ENCODE measurements at regions not wholly inside any gene's neighbourhood (a gene's known extent, or its start where the extent isn't known, plus 50 kb on each side); places are given as distances from the start of the nearest gene placed in this dataset.

GRCh38 chr5:115366223-115366622 lies 69.8 kb upstream of the CCDC112 start:
- TF ChIP-seq, protein P1, sequence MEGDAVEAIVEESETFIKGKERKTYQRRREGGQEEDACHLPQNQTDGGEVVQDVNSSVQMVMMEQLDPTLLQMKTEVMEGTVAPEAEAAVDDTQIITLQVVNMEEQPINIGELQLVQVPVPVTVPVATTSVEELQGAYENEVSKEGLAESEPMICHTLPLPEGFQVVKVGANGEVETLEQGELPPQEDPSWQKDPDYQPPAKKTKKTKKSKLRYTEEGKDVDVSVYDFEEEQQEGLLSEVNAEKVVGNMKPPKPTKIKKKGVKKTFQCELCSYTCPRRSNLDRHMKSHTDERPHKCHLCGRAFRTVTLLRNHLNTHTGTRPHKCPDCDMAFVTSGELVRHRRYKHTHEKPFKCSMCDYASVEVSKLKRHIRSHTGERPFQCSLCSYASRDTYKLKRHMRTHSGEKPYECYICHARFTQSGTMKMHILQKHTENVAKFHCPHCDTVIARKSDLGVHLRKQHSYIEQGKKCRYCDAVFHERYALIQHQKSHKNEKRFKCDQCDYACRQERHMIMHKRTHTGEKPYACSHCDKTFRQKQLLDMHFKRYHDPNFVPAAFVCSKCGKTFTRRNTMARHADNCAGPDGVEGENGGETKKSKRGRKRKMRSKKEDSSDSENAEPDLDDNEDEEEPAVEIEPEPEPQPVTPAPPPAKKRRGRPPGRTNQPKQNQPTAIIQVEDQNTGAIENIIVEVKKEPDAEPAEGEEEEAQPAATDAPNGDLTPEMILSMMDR (conservative IDR thresholded peaks at IDR 0.05; ENCODE audit: low read length), result no peak
- TF ChIP-seq EZH2phosphoT487 (IDR thresholded peaks at IDR 0.05; ENCODE audit: borderline replicate concordance, low read depth, low read length), result no peak
